ENCODE measurements at regions not wholly inside any gene's neighbourhood (a gene's known extent, or its start where the extent isn't known, plus 50 kb on each side); places are given as distances from the start of the nearest gene placed in this dataset.

DNA sequence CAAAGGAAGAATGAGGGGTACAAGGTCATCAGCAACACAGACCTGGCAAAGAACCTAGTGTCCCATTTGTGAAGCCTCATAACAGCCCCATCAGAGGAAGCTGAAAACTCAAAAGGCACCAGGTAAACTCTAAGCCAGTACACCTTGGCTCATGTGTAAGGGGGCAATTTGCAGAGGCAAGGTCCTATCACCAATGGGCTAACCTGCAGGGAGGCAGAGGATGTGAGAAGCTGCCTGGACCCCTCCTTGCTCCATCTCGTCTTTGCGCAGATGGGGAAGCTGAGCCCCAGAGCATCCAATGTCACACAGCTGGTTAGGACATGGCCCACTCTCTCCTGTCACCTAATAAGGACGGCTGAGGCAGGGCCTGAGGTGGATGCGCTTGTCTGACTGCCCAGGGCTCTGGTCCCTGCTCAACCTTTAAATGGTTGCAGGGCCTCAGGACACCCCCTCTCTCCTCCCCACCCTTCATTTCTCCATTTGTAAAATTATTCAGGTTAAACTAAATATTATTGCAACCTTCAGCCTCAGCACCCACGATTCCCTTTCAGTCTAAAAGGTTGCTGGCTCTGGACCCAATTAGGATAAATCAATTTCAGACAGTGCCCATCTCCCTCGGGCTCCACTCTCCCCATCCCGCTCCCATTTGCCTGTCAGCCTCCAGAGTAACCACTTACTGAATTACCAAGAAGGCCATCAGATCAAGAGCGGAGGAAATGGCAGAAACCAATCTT lies 135.3 kb downstream of the OAT start:
- Histone ChIP-seq H3K4ac (ENCODE audit: low read depth, low read length) (no peak overlapping the region), H2BK120ac (ENCODE audit: low read depth, low read length, poor library complexity, severe bottlenecking) (no peak overlapping the region), H4K8ac (replicated peaks; ENCODE audit: insufficient read length, low read depth, low read length) (no peak overlapping the region), H3K23me2 (ENCODE audit: insufficient read length, low read depth, low read length, poor library complexity, severe bottlenecking) (no peaks in the 10 kb centered on the region), H3K23ac (ENCODE audit: insufficient read length, low read depth, low read length) (no peak overlapping the region), H2AK5ac (ENCODE audit: insufficient read length, low read length) (no peak overlapping the region), H4K5ac (ENCODE audit: insufficient read length, low read depth, low read length) (no peak overlapping the region), H2BK20ac (ENCODE audit: low read depth, low read length, poor library complexity, severe bottlenecking) (no peak overlapping the region), H3K18ac (ENCODE audit: insufficient read length, low read depth, low read length) (no peak overlapping the region), H3K27me3 (ENCODE audit: insufficient read depth, low read length) (no peaks in the 10 kb centered on the region), H3K79me1 (ENCODE audit: insufficient read depth, low read depth, low read length, poor library complexity, severe bottlenecking) (no peaks in the 10 kb centered on the region), H2BK12ac (ENCODE audit: insufficient read length, low read depth, low read length) (no peak overlapping the region), H3K4me2 (ENCODE audit: insufficient read depth, insufficient read length, low read length) (no peak overlapping the region), H3K4me1 (ENCODE audit: insufficient read depth, low read length) (no peaks in the 10 kb centered on the region), H3K79me2 (ENCODE audit: insufficient read depth, low read length) (no peaks in the 10 kb centered on the region), H2AFZ (ENCODE audit: low read length) (no peak overlapping the region), H3K56ac (ENCODE audit: insufficient read length, low read depth, low read length) (no peak overlapping the region), H3K9me3 (ENCODE audit: control insufficient read depth, low read depth, low read length) (no peaks in the 10 kb centered on the region), H3T11ph (ENCODE audit: low read length) (no peak overlapping the region), H3K27ac (ENCODE audit: insufficient read length, low read depth, low read length) (no peak overlapping the region), H4K91ac (ENCODE audit: insufficient read length, low read depth, low read length) (no peak overlapping the region), H3K14ac (ENCODE audit: insufficient read depth, low read length) (no peak overlapping the region), H3K9ac (ENCODE audit: extremely low read depth, insufficient read length, low read length) (no peak overlapping the region), H2BK15ac (ENCODE audit: low read depth, low read length) (no peak overlapping the region), H2BK5ac (ENCODE audit: insufficient read length, low read length) (no peak overlapping the region), H4K20me1 (ENCODE audit: control insufficient read depth, insufficient read depth, insufficient read length) (no peaks in the 10 kb centered on the region)
- TF ChIP-seq, protein P1, sequence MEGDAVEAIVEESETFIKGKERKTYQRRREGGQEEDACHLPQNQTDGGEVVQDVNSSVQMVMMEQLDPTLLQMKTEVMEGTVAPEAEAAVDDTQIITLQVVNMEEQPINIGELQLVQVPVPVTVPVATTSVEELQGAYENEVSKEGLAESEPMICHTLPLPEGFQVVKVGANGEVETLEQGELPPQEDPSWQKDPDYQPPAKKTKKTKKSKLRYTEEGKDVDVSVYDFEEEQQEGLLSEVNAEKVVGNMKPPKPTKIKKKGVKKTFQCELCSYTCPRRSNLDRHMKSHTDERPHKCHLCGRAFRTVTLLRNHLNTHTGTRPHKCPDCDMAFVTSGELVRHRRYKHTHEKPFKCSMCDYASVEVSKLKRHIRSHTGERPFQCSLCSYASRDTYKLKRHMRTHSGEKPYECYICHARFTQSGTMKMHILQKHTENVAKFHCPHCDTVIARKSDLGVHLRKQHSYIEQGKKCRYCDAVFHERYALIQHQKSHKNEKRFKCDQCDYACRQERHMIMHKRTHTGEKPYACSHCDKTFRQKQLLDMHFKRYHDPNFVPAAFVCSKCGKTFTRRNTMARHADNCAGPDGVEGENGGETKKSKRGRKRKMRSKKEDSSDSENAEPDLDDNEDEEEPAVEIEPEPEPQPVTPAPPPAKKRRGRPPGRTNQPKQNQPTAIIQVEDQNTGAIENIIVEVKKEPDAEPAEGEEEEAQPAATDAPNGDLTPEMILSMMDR (conservative IDR thresholded peaks at IDR 0.05) = no peak
- no CpG with 5 or more reads among the region's 8 CpGs for WGBS (ENCODE audit: extremely low coverage, insufficient read length, low lambda C conversion rate)
- no peak overlapping the region for H3K4me3 Mint-ChIP-seq
- H3K27me3 Mint-ChIP-seq (ENCODE audit: low read depth) = peaks cover 11% of the 10 kb centered on the region
- H3K36me3 Mint-ChIP-seq (ENCODE audit: insufficient read depth in 1 of 3, low read depth in 3 of 3) = no peaks in the 10 kb centered on the region
- H3K4me1 Mint-ChIP-seq = no peaks in the 10 kb centered on the region
- H3K9me3 Mint-ChIP-seq = peaks cover 0 to 3% of the 10 kb centered on the region in 2 experiments; a peak in 2 of 5 replicates
- DNase-seq = no peak
- H3K27ac Mint-ChIP-seq = no peak overlapping the region
